Epithelial cell of esophagus (primary cell): ENCODE measurements at regions not wholly inside any gene's neighbourhood (a gene's known extent, or its start where the extent isn't known, plus 50 kb on each side); places are given as distances from the start of the nearest gene placed in this dataset.

ENCODE experiments used
- DNase-seq: peaks from one replicate; pipeline ENCODE4 v3.0.0; 2010; ENCODE audit warnings: low read depth
- H3K4me3 ChIP-seq: 2 replicates; pipeline ENCODE4 v1.5.1; 2011; ENCODE audit warnings: mild to moderate bottlenecking, low read length, control low read depth
- CTCF ChIP-seq: IDR thresholded peaks from 2 replicates; pipeline ENCODE4 v1.5.1; 2011; ENCODE audit warnings: low read depth, mild to moderate bottlenecking, low read length, control low read depth, inconsistent platforms; ENCODE audit not compliant: insufficient read depth; ENCODE audit errors: missing control alignments

DNA sequence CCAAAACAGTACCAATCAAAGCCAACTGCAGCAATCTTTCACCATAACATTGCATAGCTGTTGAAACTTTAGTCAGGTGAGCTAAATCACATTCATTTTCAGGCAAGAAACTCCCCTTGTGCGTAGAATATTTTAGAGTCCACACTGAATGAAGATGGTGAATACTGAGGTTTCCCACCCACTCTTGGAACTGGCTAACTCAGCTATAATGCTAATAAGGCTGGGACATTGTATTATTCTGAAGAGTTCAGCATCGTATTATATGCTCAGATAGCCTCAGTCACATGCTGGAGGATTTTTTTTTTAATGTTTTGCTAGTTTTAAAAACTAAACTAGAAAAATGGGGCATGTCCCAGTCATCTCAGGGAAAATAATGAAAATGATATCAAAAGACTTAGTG, 352.3 kb upstream of the FMN2 start:
- TF ChIP-seq CTCF: no peak
- DNase-seq: no peak
- no peak overlapping the region for H3K4me3 ChIP-seq

DNA sequence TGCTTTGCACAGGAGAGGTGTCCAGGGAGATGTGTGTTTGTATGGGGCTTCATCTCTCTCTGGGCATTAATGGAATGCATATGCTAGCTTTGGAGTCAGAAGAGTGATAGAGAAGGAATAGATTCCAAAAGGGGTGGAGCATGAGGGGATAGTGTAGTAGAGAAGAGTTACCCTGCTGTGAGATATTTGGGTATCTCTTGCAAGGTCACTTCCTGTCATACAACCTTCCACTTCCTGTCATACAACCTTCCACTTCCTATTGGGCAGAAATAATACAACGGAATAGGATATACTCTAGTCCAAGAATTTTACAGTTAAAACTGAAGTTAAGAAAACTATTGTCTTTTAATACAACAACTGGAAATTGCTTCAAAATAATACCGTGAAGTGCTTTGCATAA, 351.8 kb upstream of the FMN2 start:
- no peak for DNase-seq
- no peak overlapping the region for H3K4me3 ChIP-seq
- no peak for TF ChIP-seq CTCF

DNA sequence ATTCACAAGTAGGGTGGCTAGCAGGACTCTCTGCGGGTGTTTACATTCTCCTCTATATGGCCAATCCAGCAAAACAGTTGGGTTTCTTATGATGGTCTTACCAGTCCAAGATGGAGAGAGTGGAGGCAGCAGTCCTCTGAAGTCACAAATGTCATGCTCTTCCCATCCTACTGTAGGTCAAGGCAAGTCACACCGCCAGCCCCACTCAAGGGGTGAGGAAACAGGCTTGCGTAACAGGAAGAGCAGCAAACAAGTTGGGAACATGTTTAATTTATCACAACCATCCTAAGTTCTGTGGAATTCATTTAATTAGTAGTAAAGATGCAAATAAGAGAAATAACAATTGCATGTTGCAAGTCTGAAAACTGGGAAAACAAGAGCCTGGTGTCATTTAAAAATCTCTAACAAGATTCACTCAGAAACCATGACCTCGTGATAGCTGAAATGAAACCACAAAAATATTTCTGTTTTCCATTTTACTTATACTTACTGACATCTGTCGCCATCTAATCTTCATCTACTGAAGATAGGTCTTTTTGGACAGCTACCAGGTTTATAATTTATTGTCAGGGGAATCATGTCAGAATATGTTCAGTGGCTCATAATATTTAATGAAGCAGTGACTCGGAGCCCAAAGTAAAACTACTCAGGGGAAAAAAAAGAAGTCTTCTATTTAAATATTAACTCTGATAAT, 349.1 kb upstream of the FMN2 start:
- H3K4me3 ChIP-seq: no peak overlapping the region
- no peak for DNase-seq
- TF ChIP-seq CTCF: no peak

DNA sequence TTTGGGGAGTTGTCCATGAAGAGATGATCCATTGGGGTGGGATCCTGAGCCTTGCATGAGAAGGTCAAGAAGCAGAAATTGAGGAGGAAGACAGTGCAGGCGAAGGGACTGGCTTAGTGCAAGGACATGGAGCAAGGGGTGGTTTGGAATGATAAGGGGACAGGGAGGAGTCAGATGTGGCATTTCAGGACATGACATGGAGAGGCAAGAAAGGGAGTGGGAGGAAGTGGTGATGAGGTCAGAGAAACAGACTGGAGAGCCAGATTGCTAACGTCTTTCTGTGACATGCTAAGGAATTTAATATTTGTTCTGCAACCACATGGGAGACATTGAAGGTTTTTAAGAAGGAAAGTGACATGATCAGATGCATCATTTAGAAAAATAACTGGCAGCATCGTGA, 346.8 kb upstream of the FMN2 start:
- TF ChIP-seq CTCF: no peak
- DNase-seq: no peak
- no peak overlapping the region for H3K4me3 ChIP-seq

DNA sequence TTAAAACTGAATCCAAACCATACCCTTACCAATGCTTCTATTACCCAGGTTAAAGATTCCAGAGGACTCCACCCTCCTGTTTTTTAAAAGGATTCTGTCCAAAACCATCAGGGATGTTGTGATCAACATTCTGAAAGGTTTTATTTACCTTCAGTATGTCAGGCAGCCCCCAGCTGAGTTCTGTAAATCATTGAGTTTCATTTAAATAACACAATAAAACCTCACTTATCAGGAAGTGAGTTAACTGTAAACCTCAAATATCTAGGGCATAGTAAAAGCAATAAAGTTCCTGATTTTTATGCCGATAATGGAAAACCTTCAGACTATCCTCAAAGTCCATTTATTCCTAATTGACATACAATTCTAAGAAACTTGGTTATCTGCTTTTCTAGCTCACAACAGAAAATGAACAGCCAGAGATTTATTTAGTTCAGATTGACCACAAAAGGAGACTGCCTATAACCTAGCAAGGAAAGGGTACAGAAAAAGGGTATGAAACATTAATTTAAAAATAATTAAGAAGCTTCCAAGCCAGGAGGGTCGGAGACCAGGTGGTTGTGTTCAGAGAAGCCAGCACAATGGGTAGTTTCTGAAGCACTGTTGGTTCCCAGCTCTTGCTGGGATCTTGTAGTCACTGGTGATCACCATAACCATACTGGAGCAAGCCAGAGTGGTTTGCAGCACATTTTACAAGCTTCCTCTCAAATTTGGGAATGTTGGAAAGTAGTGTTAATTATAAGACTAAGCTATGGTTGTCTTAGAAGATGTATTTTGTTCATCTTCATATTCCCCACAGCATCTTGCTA, 336.4 kb upstream of the FMN2 start:
- H3K4me3 ChIP-seq: no peak overlapping the region

DNA sequence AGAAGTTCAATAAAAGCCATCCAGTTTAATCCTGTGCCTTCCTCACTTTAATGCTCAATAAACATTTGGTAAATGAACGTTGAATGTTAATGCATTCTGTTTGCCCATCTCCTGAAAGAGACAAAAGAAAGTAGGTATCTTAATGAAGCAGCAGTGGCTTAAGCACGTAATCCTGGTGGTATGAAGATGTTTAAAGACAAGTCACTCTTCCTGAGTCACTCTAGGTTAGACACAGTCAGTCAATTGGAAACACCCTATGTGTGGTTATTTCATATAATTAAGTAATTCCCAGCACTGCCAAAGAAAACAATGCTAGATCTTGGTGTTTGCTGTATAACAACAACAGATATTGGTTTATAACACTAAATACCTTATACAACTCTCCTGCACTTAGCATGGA, 334.0 kb upstream of the FMN2 start:
- DNase-seq: peak; percentile 47
- TF ChIP-seq CTCF: no peak
- H3K4me3 ChIP-seq: no peak overlapping the region

More for the DNA sequence above, 336.4 kb upstream of the FMN2 start:
- DNase-seq: no peak
- no peak for TF ChIP-seq CTCF
